Anterior cingulate cortex (tissue), 58 donors: ENCODE measurements at regions not wholly inside any gene's neighbourhood (a gene's known extent, or its start where the extent isn't known, plus 50 kb on each side); places are given as distances from the start of the nearest gene placed in this dataset.
A peak's percentile ranks its signal among the peaks of the same experiment; 100 is the strongest.
"Not testable (repeated sequence)": the region's sequence is repeated elsewhere in the genome, so short reads cannot be mapped to it uniquely, and the experiment has no call there.

Experiments
- DNase-seq, 58 donors: peaks; one replicate each; lab custom pipeline; 2025; lab: John Stamatoyannopoulos, UW

- no peak for DNase-seq
These were observed 136.1 kb upstream of the MYO3A start for GRCh38 chr10:25797888-25798429.

GRCh38 chr10:25804505-25804904, 129.5 kb upstream of the MYO3A start:
- DNase-seq = no peak

GRCh38 chr10:25805986-25806385, 128.0 kb upstream of the MYO3A start:
- no peak for DNase-seq

- DNase-seq = peak in 1 of 58 donors; percentile 36
These were observed 125.7 kb upstream of the MYO3A start for GRCh38 chr10:25808372-25808771.

DNA sequence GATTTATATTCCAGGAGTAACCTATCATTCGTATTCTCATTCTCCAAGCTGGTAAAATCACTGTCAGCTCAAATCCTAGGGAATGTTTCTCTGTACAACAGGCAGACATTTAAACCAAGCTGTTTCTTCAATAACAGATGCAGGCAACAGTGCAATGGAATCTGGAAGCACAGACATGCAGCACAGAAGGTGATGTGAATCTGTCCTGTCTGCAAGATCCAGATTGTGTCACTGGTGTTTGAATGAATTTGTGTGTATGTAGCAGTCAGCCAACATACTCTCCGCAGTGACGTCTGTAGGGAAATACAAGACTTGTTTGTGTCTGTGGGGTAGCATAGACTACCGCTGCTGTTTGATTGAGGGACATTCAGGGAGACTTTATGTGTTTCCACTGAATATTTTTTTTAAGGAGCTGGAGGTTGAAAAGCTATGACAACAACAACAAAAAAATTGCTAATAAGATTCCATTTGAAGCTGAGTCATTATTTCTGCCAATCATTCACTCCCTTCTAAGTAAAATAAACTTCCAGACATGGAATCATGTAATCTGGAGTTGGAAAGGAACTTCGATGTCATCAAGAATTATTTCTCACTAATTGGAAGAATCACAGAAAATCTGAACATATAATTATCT, 122.9 kb upstream of the MYO3A start:
- DNase-seq = no peak

- DNase-seq = no peak
These were observed 120.5 kb upstream of the MYO3A start for GRCh38 chr10:25813511-25813910.

- DNase-seq = no peak
These were observed 118.8 kb upstream of the MYO3A start for GRCh38 chr10:25815236-25815635.

- DNase-seq = no peak
These were observed 117.8 kb upstream of the MYO3A start for GRCh38 chr10:25815999-25816768.

DNA sequence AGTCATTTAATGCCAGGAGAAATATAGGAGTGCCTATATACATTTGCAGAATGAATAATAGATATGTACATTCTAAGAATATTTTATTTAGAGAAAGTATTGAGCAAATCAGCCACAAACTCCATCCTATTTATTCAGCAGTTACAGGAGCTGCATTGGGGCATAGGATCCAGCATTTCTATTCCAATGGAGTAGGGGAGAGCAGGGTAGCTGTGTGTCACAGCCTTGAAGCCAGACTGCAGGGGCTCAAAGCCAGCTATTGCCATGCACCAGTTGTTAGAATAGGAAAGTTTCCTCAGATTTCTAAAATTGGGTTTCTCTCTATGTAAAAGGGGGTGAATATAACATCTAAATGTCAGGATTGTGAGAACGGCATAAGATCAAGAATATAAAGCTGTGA, 116.8 kb upstream of the MYO3A start:
- DNase-seq = no peak

DNA sequence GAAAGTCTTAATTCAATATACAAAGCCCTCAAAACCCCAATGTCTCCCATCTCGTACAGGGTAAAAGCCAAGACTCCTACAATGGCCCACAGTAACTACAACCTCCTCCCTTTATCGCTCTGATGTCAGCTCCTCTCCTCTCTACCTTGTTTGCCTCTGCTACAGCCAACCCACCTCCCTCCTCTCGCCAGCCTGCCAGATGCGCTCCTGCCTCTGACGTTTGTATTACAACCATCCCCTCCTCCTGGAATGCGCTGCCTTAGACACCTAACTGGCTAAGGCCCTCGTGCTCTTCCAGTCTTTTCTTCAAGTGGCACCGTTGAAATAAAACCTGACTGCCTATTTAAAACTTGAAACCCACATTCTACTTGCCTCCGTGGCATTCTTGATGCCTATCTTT, 115.3 kb upstream of the MYO3A start:
- DNase-seq = no peak

GRCh38 chr10:25820472-25820871, 113.6 kb upstream of the MYO3A start:
- DNase-seq = no peak

- DNase-seq = no peak
These were observed 113.2 kb upstream of the MYO3A start for GRCh38 chr10:25820874-25821273.

DNA sequence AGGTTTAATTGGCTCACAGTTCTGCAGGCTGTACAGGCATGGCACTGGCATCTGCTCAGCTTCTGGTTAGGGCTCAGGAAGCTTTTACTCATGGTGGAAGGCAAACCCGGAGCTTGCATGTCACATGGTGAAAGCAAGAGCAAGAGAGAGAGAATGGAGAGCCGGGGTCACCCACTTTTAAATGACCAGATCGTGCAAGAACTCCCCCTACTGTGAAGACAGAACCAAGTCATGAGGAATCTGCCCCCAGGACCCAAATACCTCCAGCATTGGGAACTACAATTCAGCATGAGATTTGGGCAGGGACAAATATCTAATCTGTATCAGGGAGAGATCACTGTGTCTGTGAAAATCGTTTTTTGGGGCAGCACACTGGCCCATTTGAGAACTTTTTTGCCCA, 110.0 kb upstream of the MYO3A start:
- DNase-seq = no peak

DNA sequence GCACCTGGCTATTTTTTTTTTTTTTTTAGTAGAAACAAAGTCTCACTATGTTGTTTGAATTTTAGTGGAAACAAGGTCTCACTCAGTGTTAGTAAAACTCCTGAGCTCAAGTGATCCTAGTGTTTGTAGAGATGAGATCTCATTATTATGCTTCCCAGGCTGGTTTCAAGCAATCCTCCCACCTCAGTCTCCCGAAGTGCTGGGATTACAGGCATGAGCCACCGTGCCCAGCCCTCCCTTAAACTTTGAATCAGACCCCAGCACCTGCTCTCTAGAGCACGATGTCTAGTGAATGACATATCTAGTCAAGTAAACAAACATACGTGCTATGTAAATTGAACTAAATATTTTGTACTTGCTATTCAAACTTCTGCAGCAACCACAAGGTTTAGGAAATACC, 105.6 kb upstream of the MYO3A start:
- DNase-seq = no peak

- no peak for DNase-seq
These were observed 102.9 kb upstream of the MYO3A start for GRCh38 chr10:25831080-25831479.

GRCh38 chr10:25839683-25840082, 94.3 kb upstream of the MYO3A start:
- DNase-seq = no peak

- not testable (repeated sequence) for DNase-seq
These were observed 93.2 kb upstream of the MYO3A start for GRCh38 chr10:25840875-25841274.

- no peak for DNase-seq
These were observed 91.9 kb upstream of the MYO3A start for GRCh38 chr10:25842146-25842545.

DNA sequence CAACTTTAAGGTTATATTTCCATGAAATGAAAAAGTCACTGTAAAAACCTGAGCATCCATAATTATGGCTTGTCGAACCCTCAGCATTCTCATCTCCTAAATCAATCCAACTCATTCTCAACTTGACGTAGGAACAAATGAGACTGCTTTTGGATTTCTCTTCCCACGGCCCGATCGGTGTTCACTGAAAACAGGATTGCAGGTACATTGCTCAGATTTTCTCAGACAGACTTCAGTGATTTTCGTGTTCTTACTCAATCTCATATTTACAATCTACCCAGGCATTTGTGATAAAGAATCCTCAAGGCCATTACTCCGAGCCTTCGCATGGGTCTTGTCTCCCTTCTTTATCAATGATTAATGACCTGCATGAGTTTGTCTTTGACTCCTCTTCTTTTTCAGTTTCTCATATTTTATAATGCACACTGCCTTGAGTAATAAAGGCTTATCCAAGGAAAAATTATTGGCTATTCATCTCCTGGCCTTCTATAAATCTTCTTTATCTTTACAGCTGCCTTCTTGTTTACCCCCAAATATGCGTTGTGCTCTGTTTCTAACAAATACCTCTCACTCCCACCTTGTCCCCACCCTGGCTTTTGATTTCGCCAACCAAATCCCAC, 90.4 kb upstream of the MYO3A start:
- DNase-seq = no peak

GRCh38 chr10:25844716-25845115, 89.3 kb upstream of the MYO3A start:
- not testable (repeated sequence) for DNase-seq

DNA sequence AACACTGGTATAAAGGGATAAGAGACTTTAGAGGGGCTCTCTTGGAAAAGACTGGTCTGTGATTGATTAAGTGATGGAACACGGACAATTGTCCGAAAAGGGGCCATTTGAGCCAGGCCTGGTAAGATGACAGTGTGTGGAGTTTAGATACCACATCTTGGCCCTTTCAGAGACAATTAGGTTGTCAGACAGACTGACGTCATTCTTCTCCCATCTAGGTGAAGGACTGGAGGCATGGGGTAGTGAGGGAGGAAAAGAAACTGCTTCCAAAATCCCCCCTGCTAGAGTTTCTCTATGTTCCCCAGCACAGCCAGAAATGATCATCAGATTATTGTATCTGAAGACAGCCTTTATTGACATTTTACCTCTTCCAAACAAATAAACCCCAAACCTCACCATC, 84.8 kb upstream of the MYO3A start:
- DNase-seq = no peak

GRCh38 chr10:25849988-25850387, 84.0 kb upstream of the MYO3A start:
- DNase-seq = no peak
